ENCODE measurements at regions not wholly inside any gene's neighbourhood (a gene's known extent, or its start where the extent isn't known, plus 50 kb on each side); places are given as distances from the start of the nearest gene placed in this dataset.

DNA sequence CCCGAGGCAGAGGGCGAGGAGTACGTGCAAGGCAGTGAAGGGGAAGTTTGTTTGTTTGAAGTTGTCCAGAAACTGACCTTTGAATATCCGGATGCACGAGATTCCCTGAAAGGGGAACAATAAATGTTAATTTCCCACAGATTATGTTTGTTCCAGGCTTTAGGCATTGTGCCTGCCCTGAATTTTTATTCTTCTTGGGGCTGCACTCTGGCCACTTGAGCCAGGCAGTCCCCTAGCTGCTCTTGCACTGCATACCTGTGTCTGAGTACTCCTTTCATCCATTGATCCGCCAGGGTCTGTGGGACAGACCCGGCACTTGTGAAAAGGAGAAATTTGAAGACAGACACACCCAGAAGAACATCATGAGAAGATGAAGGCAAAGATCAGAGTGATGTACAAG is 343.5 kb upstream of the FOXK1 start:
- TF ChIP-seq EZH2 (IDR thresholded peaks at IDR 0.05; ENCODE audit: low read depth, unreplicated experiment) = no peak
- TF ChIP-seq CREB1 (CRISPR knock-in tag; IDR thresholded peaks at IDR 0.05; ENCODE audit: low read depth) = no peak
- TF ChIP-seq POLR2AphosphoS5 (IDR thresholded peaks at IDR 0.05; ENCODE audit: low read depth) = no peak
- TF ChIP-seq, protein P1, sequence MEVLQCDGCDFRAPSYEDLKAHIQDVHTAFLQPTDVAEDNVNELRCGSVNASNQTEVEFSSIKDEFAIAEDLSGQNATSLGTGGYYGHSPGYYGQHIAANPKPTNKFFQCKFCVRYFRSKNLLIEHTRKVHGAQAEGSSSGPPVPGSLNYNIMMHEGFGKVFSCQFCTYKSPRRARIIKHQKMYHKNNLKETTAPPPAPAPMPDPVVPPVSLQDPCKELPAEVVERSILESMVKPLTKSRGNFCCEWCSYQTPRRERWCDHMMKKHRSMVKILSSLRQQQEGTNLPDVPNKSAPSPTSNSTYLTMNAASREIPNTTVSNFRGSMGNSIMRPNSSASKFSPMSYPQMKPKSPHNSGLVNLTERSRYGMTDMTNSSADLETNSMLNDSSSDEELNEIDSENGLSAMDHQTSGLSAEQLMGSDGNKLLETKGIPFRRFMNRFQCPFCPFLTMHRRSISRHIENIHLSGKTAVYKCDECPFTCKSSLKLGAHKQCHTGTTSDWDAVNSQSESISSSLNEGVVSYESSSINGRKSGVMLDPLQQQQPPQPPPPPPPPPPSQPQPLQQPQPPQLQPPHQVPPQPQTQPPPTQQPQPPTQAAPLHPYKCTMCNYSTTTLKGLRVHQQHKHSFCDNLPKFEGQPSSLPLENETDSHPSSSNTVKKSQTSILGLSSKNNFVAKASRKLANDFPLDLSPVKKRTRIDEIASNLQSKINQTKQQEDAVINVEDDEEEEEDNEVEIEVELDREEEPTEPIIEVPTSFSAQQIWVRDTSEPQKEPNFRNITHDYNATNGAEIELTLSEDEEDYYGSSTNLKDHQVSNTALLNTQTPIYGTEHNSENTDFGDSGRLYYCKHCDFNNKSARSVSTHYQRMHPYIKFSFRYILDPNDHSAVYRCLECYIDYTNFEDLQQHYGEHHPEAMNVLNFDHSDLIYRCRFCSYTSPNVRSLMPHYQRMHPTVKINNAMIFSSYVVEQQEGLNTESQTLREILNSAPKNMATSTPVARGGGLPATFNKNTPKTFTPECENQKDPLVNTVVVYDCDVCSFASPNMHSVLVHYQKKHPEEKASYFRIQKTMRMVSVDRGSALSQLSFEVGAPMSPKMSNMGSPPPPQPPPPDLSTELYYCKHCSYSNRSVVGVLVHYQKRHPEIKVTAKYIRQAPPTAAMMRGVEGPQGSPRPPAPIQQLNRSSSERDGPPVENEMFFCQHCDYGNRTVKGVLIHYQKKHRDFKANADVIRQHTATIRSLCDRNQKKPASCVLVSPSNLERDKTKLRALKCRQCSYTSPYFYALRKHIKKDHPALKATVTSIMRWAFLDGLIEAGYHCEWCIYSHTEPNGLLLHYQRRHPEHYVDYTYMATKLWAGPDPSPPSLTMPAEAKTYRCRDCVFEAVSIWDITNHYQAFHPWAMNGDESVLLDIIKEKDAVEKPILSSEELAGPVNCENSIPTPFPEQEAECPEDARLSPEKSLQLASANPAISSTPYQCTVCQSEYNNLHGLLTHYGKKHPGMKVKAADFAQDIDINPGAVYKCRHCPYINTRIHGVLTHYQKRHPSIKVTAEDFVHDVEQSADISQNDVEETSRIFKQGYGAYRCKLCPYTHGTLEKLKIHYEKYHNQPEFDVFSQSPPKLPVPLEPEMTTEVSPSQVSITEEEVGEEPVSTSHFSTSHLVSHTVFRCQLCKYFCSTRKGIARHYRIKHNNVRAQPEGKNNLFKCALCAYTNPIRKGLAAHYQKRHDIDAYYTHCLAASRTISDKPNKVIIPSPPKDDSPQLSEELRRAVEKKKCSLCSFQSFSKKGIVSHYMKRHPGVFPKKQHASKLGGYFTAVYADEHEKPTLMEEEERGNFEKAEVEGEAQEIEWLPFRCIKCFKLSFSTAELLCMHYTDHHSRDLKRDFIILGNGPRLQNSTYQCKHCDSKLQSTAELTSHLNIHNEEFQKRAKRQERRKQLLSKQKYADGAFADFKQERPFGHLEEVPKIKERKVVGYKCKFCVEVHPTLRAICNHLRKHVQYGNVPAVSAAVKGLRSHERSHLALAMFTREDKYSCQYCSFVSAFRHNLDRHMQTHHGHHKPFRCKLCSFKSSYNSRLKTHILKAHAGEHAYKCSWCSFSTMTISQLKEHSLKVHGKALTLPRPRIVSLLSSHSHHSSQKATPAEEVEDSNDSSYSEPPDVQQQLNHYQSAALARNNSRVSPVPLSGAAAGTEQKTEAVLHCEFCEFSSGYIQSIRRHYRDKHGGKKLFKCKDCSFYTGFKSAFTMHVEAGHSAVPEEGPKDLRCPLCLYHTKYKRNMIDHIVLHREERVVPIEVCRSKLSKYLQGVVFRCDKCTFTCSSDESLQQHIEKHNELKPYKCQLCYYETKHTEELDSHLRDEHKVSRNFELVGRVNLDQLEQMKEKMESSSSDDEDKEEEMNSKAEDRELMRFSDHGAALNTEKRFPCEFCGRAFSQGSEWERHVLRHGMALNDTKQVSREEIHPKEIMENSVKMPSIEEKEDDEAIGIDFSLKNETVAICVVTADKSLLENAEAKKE (CRISPR knock-in tag; IDR thresholded peaks at IDR 0.05) = no peak
- no peak for TF ChIP-seq ZNF331 (CRISPR knock-in tag; IDR thresholded peaks at IDR 0.05; ENCODE audit: low read depth)
- TF ChIP-seq, protein P2, sequence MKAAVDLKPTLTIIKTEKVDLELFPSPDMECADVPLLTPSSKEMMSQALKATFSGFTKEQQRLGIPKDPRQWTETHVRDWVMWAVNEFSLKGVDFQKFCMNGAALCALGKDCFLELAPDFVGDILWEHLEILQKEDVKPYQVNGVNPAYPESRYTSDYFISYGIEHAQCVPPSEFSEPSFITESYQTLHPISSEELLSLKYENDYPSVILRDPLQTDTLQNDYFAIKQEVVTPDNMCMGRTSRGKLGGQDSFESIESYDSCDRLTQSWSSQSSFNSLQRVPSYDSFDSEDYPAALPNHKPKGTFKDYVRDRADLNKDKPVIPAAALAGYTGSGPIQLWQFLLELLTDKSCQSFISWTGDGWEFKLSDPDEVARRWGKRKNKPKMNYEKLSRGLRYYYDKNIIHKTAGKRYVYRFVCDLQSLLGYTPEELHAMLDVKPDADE (IDR thresholded peaks at IDR 0.05) = no peak
- TF ChIP-seq, protein P3, sequence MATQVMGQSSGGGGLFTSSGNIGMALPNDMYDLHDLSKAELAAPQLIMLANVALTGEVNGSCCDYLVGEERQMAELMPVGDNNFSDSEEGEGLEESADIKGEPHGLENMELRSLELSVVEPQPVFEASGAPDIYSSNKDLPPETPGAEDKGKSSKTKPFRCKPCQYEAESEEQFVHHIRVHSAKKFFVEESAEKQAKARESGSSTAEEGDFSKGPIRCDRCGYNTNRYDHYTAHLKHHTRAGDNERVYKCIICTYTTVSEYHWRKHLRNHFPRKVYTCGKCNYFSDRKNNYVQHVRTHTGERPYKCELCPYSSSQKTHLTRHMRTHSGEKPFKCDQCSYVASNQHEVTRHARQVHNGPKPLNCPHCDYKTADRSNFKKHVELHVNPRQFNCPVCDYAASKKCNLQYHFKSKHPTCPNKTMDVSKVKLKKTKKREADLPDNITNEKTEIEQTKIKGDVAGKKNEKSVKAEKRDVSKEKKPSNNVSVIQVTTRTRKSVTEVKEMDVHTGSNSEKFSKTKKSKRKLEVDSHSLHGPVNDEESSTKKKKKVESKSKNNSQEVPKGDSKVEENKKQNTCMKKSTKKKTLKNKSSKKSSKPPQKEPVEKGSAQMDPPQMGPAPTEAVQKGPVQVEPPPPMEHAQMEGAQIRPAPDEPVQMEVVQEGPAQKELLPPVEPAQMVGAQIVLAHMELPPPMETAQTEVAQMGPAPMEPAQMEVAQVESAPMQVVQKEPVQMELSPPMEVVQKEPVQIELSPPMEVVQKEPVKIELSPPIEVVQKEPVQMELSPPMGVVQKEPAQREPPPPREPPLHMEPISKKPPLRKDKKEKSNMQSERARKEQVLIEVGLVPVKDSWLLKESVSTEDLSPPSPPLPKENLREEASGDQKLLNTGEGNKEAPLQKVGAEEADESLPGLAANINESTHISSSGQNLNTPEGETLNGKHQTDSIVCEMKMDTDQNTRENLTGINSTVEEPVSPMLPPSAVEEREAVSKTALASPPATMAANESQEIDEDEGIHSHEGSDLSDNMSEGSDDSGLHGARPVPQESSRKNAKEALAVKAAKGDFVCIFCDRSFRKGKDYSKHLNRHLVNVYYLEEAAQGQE (IDR thresholded peaks at IDR 0.05; ENCODE audit: unreplicated experiment) = no peak
- TF ChIP-seq EZH2phosphoT487 (IDR thresholded peaks at IDR 0.05; ENCODE audit: unreplicated experiment) = no peak
- no peak for TF ChIP-seq JUNB (IDR thresholded peaks at IDR 0.05; ENCODE audit: unreplicated experiment)
- no peak for TF ChIP-seq ZNF114 (CRISPR knock-in tag; IDR thresholded peaks at IDR 0.05)
- TF ChIP-seq NANOG (IDR thresholded peaks at IDR 0.05; ENCODE audit: borderline replicate concordance) = no peak
- TF ChIP-seq STAT1 (IDR thresholded peaks at IDR 0.05; ENCODE audit: unreplicated experiment) = no peak
- TF ChIP-seq, protein P4, sequence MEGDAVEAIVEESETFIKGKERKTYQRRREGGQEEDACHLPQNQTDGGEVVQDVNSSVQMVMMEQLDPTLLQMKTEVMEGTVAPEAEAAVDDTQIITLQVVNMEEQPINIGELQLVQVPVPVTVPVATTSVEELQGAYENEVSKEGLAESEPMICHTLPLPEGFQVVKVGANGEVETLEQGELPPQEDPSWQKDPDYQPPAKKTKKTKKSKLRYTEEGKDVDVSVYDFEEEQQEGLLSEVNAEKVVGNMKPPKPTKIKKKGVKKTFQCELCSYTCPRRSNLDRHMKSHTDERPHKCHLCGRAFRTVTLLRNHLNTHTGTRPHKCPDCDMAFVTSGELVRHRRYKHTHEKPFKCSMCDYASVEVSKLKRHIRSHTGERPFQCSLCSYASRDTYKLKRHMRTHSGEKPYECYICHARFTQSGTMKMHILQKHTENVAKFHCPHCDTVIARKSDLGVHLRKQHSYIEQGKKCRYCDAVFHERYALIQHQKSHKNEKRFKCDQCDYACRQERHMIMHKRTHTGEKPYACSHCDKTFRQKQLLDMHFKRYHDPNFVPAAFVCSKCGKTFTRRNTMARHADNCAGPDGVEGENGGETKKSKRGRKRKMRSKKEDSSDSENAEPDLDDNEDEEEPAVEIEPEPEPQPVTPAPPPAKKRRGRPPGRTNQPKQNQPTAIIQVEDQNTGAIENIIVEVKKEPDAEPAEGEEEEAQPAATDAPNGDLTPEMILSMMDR (conservative IDR thresholded peaks at IDR 0.05; ENCODE audit: low read depth in 2 of 2) = no peak
- Mint-ChIP-seq H3K9me3 (peaks cover 95% of the 10 kb centered on the region), H3K27me3 (ENCODE audit: insufficient read depth, low read depth, poor library complexity) (peaks cover 9% of the 10 kb centered on the region), H3K36me3 (ENCODE audit: low read depth) (peaks cover 29% of the 10 kb centered on the region), H3K4me3 (no peak overlapping the region), H3K4me1 (no peaks in the 10 kb centered on the region), H3K27ac (no peak overlapping the region)
- Histone ChIP-seq H3K9me2 (ENCODE audit: insufficient read depth) (0 out of 2 replicates have a peak, but pooled peaks cover 6% of the 10 kb centered on the region), H3F3A (replicated peaks; ENCODE audit: low read depth) (no peaks in the 10 kb centered on the region), H2AFZ (no peak overlapping the region), H3K4me1 (ENCODE audit: insufficient read depth) (no peaks in the 10 kb centered on the region), H3K27me3 (ENCODE audit: insufficient read depth) (no peaks in the 10 kb centered on the region), H3K4me3 (no peak overlapping the region), H3K79me2 (replicated peaks; ENCODE audit: insufficient read depth) (no peaks in the 10 kb centered on the region), H3K36me3 (ENCODE audit: insufficient read depth) (no peaks in the 10 kb centered on the region), H4K20me1 (replicated peaks; ENCODE audit: insufficient read depth) (no peaks in the 10 kb centered on the region), H3K4me2 (no peak overlapping the region), H3K27ac (ENCODE audit: low read depth) (no peak overlapping the region)
- no peak for DNase-seq (ENCODE audit: low spot score)
- ATAC-seq = no peak
